NCI-H2227 treated with DMSO at 0.1 percent for 48 hours (cell line): ENCODE measurements at regions not wholly inside any gene's neighbourhood (a gene's known extent, or its start where the extent isn't known, plus 50 kb on each side); places are given as distances from the start of the nearest gene placed in this dataset.
"Not testable (repeated sequence)": the region's sequence is repeated elsewhere in the genome, so short reads cannot be mapped to it uniquely, and the experiment has no call there.

ENCODE experiments used
- DNase-seq: peaks from one replicate; lab custom pipeline; 2025; lab: John Stamatoyannopoulos, UW

DNA sequence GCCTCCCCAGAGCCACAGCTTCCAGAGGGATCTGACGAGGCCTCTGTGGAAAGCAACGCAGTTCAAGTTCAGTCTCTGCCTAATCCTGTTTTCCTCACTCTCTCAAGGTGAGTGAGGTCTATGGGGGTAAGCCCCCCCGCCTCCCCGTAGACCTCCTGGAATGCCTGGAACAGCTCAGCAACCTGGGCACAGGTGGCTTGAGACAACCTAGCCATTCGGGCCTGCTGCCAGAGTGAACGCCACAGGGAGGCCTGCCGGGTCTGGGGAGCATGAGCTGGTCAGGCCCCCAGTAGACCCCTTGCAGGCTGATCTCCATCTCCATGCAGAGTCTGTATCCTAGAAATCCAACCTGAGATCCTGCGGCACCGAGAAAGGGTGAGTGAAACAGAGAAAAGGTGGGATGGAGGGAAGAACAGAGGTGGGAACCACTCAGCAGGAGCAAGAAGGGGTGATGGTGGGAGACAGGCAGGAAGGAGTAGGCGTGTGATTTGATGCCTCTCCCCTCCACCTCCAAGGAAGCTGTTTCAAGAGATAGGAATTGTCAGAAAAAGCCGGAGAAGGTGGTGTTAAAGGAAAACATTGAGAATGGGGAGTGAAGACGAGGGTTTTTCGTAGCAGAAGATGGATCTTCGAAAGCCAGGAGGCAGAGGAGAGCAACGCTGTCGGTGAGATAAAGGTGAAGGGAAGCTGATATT lies 123.1 kb upstream of the PRMT8 start:
- no peak for DNase-seq

DNA sequence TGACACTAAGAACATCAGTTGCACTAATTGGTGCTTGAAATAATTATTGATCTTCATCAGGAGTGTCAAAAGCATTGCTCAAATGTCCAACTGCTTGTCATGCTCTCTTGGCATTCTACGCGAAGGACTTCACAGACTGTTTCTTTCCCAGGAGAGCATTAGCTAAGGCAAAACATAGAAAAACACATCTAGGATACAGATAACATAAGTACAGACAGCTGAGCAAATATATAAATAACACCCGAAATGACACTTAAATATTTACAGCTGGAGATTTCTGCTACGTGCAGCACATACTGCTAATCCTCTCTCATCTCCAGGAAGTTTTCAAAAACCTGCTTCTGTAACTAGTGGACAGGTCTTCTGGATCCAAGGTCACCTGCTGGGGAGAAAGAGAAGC lies 120.0 kb upstream of the PRMT8 start:
- DNase-seq, result no peak

DNA sequence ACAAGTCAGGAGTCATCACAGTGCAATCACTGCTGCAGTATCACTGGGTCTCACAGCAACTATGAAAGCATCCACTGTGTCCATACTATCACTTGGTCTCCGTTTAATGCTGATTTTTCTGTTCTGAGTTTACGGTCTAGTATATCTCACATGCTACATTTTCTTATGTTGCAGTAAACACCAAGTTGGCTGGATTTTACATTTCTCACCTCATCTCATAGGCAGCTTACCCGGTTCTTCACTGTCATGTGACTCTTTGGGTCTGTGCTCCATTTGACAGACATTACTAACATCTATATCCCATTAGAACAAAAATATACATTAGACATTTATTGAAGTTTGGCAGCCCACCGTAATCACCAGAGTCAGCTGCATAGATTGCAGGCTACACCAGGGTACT lies 115.7 kb upstream of the PRMT8 start:
- peak; percentile 2 for DNase-seq

DNA sequence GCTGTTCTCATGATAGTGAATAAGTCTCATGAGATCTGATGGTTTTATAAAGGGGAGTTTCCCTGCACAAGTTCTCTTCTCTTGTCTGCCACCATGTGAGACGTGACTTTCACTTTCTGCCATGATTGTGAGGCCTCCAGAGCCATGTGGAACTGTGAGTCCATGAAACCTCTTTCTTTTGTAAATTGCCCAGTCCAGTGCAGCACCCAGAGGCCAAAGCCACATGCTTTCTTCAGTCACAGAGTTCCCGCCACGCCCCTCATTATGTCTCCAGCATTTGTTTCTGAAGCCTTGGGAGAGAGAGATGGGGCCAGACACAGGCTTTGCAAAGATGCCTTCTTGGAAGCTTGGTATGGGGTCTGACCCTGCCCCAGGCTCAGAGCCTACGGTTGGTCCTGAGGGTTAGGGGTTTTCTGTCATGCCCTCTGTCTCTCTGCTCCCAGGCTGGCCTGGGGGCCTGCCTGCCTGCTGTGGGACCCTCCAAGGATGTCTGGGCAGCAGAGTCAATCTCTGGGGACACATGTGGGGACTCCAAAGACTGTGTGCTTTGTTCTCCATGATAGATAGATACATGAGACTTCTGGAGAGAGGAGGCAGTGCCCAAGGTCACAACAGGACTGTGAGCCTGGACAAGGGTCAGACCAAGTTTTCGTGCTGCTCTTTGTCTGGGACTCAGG lies 114.1 kb upstream of the PRMT8 start:
- DNase-seq, result no peak

DNA sequence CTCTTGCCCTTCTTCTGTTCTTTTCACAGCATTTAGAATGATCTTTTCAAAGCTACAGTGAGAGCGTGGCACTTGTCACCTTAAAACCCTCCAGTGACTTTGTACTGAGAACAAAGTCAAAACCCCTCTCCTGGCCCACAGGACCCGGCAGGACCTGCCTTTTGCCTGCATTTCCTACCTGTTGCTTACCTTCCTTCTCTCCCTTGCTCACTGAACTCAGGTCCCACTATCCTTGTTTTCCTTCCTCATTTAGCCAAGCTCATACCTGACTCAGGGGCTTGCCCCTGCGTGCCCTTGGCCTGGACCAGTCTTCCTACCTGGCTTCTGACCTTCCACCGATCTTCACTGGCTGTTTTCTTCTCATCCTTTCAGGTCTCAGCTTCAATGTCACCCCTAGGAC lies 112.3 kb upstream of the PRMT8 start:
- no peak for DNase-seq

DNA sequence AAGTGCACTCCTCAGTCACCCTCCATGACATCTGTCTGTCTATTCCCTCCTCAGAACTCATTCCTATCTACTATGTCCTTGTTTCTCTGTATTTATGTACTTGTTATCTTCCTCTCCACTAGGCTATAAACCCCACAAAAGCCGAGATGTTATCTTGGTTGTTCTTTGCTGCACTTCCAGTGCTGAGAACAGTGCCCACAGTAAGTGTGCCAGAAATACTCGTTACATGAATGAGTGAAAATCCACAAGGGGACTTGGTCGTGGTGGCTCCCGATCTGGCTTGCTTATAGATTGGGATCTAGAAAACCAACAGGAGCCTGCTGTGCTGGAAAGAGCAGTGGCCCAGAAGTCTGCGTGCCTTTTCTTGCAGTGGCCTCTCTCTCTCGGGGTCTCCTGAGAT lies 111.9 kb upstream of the PRMT8 start:
- DNase-seq, result no peak

DNA sequence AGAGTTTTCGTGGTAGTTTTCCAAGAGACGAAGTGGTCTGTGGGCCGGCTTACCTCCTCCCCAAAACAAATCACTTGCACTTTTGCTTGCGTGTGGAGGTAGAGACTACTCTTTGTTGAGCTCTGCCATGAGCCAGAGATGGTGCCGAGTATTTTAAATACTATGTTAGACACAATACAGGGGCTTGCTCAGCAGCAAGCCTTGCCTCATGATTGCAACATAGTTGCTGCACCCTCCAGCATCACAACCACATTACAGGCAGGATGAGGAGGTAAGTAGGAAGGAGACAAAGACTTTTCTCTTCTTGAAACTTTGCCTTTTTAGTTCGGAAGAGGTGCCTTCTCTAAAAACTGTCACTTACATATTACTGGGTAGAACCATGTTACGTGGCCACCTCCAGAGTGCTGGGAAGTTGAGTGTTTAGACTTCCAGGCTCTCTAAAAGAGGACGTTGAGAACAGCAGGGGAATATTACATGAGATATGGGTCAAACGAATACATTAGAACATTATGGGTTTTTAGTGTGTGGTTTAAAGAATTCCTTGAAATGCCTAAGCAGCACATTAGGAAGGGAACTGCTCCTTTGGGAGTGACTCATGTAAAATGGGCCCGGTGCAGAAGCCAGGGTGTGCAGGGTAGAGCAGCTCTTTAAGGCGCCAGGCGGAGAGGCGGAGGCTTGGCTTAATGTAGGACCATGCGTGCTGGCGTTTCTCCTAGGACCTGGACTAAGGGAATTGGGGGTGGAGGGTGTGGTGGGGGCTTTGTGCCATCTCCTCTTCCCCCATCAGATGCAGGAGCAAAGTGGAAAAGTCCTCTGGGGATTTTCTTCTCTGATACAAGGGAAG lies 110.6 kb upstream of the PRMT8 start:
- no peak for DNase-seq

DNA sequence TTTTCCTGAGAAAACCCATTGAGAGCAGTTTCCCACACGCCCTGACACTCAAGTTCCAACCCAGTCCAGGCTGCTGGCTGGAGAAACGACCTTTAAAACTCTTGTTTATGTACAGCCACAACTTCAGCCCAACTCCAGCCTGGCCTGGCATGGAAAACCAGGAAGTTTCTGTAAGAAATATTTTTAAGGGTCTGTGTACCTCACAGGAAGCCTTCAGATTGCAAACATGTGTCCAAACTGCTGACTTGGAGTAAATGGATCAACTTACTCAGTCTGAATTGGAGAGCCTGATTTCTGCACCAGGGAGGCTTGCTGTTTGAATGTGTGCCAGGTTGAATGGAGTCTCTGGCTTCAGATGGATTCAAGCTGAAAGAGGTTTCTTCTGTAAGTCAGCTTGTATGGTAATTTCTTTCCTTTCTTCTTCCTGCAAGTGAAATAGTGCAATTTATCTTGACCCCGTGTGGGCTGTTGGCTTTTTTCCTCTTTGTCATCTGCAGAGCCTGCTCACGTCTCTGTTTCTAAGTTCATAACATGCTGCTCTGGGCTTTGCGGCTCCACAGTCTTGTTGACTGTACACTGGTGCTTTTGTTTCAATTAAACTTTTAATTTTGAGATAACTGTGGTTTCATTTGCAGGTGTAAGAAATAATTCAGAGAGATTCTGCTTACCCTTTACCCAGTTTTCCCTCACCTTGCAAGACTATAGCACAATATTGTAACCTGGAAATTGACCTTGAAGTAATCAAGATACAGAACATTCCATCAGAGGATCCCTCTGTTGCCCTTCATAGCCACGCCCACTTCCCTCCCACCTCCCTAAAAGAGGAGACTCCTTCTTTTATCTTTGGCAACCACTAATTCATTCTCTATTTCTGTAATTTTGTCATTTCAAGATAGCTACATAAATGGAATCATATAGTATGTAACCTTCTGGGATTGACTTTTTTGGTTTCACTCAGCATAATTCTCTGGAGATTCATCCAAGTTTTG lies 109.7 kb upstream of the PRMT8 start:
- DNase-seq, result no peak

DNA sequence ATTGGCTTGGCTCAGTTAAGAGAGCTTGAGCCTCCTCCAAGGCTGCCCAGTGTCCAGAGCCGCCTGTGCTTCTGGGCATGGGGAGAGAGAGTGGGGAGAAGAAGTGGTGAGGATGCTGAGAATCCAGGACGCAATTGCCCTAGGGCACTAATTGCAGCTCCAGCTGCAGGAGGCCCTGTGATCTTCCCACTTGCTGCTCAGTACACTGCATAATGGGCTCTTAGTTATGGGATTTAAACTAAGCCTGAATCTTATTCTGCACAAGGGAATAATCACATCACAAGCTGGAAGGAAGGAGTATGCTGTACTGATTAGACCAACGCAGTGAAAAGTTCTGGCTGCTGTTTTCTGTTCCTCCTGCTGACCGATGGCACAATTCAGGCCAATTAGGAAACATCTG lies 101.0 kb upstream of the PRMT8 start:
- DNase-seq, result peak; percentile 3

DNA sequence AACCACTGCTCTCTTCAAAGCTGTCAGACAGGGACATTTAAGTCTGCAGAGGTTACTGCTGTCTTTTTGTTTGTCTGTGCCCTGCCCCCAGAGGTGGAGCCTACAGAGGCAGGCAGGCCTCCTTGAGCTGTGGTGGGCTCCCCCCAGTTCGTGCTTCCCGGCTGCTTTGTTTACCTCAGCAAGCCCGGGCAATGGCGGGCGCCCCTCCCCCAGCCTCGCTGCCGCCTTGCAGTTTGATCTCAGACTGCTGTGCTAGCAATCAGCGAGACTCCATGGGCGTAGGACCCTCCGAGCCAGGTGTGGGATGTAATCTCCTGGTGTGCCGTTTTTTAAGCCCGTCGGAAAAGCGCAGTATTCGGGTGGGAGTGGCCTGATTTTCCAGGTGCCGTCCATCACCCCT lies 93.4 kb upstream of the PRMT8 start:
- DNase-seq, result not testable (repeated sequence)

DNA sequence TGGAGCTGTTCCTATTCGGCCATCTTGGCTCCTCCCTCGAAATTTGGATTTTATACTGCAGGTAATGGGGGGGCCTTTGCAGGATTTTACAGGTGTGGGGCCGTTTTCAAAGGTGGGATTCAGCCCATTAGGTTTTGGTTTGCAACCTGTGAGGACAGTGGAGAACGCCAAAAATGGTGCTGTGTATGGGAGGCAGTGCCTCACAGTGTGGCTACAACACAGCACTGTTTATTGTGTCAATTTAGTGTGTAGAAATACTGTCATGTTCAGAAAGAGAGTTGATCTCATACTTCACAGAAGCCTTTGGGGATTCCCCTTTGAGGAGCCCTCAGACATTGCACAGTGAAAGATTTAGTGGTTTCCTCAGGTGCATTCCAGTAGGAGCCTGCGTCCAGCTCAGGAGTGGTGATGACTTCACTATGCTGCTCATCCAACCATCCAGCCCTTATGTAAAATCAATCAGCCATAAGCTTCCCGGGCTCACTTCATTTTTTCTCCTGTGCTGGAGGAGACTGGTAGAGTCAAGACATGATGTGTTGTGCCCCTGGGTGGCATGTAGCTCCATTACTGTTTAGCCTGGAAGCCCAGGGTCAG lies 92.7 kb upstream of the PRMT8 start:
- DNase-seq, result no peak

DNA sequence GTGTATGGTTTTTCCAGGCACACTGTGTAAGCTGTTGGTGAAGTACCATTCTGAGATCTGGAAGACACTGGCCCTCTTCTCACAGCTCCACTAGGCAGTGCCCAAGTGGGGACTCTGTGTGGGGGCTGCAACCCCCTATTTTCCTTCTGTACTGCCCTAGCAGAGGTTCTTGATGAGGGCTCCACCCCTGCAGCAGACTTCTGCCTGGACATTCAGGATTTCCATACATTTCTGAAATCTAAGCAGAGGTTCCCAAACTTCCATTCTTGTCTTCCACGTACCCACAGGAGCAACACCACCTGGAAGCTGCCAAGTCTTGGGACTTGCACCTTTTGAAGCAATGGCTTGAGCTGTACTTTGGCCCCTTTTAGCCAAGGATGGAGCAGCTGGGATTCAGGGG lies 85.2 kb upstream of the PRMT8 start:
- no peak for DNase-seq

DNA sequence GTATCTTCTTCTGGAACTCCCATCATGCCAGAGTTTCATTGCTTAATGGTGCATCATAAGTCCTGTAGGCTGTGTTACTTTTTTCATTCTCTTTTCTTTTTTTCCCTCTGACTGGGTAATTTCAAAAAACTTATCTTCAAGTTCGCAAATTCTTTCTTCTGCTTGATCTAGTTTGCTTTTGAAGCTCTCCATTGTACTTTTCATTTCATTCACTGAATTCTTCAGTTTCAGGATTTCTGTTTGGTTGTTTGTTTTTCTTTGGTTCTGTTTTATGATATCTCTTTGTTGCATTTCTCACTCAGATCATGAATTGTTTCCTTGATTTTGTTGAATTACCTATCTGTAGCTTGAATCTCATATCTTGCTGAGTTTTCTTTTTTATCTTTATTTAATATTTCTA lies 83.3 kb upstream of the PRMT8 start:
- DNase-seq, result no peak

DNA sequence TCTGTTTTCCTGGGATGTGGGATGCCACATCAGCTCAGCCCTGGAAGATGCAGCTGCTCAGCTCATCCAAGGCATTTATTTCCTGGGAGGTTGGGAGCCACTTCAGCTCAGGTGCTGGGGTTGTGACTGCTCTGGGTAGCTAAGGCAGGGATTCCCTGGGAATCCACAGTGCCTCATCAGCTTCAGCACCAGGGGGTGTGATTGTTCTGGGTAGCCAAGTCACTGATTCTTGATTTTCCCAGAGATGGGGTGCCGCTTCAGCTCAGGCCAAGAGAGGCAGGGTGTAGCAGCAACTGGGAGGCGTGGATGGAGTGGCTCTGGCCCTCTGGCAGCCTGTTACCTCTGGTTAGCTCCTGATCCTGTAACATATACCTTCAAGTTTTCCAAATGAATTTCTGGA lies 81.3 kb upstream of the PRMT8 start:
- no peak for DNase-seq

DNA sequence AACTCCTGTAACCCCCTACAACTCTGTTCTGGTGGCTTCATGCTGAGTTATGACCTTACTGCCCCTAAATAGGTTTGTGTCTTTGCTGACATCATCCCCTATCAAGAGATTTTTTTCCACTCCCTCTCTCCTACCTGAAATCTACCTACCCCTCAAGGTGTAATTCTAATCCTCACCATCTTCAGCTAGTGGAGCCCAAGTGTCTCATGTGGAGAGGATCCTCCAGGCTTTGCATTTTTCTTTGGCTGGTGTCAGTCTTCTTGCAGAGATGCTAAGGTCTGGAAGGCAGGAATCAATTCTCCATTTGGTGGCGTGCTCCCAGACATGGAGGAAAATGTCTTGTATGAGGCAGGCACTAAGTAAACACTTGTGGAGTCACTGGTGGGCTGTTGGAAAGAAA lies 74.8 kb upstream of the PRMT8 start:
- DNase-seq, result no peak

DNA sequence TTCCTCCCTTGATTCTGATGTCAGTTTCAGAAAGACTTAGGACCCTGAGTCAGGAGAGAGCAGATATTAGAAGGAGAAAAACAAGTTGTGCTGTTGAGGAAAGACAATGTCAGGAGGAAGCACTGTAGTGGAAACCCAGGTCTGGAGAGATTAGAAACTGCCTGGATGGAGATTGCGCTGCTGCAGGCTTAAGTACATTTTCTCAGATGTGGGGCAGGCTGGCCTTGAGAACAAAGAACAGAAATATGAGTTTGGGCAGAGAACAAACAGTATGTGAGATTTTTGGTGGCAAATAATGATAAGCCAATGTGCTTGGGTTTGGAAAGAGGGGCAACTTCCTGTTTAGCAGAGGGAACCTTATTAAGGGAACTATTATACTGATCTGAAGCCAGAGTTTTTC lies 74.3 kb upstream of the PRMT8 start:
- no peak for DNase-seq

DNA sequence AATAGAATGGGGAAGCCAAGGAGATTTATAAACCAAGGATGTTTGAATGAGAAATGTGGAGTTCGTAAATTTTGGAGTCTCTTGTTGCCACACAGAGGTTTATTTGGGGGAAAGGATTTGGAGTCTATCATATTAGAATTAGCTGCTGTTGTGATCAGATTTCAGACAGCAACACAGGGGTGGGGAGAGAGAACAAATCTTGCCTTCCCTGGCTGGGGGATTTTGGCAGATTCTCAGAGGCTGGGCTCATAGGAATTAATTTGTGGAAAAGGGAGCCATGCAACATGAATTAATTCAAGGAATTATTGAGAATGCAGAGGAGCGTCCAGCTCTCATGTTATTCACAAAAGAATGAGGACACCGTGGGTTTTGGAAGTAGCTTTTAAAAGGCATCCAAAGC lies 73.9 kb upstream of the PRMT8 start:
- no peak for DNase-seq

DNA sequence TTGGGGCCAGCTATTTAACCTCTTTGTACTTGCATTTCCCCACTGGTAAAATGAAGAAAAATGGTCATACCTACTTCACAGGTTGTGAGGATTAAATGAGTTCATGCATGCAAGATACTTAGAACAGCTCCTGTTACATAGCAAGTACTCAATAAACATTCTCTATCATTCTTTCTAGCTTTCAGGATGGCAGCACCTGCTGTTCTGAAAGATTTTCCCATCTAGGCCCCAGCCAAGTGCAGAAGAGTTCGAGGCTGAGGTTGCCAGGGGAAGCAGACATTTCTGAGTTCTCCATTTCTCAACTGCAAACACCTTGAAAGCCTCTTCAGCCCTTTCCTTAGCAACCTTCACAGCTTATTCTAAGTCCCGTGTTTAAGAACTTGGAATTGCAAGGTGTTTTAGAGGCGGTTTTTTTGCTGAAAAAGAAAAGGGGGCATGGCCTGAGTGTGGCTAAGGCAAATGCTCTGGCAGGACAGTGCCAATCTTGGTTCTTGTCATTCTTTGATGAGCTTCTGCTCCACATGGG lies 73.0 kb upstream of the PRMT8 start:
- DNase-seq, result no peak

DNA sequence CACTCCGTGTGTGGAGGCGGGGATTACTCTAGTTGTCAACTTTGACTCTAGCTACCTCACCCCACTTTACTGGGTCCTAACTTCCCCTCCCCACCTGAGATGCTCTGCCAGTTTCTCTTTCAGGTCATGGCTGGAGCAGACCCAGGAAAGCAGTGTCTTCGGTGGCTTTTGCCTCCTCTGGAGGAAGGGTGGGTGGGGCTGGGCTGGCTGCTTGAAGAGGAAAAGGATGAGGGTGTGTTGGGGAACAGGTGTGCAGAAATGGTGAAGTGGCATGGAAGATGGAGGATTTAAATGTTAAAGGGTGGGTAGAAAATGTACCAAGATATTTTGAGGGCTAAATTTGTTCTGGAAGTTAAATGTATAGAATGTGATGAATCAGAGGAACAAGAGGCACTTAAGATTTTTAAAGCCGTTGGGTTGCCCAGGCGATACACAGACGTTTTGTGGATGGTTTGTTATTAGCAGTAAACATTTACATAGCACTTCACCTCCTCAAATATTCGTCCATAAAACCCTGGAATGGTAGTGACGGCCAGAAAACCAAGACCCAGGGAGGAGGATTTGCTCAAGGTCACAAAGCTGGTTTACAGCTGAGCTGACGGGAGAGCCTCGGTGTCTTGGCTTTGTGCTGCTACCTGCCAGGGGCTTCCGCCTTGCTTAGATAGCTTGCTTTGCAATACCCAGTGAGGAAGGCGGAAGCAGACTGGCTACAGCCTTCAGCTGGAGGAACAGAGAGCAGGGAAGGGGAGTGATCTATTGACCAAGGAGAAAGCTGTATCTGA lies 72.2 kb upstream of the PRMT8 start:
- DNase-seq, result no peak

DNA sequence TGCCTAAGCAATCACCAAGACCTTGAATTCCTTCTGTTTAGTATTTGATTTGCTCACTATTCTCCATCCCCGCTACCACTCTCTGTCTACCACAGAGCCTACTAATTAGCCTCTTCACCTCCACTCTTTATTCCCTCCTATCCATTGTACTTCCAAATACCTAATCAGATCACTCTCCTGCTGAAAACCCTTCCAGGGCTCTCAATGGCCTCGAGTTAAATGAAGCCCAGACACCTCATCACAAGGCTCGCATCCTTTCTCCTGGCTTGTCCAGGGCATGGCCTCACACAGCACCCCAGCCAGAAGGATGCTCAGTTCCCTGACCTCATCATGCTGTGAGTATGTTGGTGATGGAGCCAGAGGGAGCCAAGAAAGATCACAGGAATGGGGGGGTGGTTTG lies 71.4 kb upstream of the PRMT8 start:
- peak; percentile 7 for DNase-seq

DNA sequence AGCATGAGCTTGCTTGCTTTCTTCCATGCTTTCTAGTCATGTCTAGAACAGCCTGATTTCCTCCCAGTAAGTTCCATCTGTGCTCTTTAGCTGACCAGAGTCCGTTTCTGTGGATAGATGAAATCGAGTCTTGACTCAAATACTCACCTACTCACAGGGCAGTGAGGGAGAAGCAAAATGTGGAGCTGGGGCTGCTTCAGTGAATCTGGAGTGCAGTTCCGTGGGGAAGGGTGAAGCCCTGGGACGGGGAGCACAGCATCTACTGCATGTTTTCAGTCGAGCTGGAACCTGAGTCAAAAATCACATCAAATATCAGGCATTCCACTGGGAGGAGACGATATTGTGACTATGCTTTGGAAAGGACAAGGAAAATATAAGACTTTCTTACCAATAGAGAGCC lies 70.3 kb upstream of the PRMT8 start:
- no peak for DNase-seq
